SW480 (cell line): ENCODE measurements at regions not wholly inside any gene's neighbourhood (a gene's known extent, or its start where the extent isn't known, plus 50 kb on each side); places are given as distances from the start of the nearest gene placed in this dataset.

Source experiments
- DNase-seq: peaks from one replicate; pipeline ENCODE4 v3.0.0-alpha.2; 2016; ENCODE audit warnings: low spot score

DNA sequence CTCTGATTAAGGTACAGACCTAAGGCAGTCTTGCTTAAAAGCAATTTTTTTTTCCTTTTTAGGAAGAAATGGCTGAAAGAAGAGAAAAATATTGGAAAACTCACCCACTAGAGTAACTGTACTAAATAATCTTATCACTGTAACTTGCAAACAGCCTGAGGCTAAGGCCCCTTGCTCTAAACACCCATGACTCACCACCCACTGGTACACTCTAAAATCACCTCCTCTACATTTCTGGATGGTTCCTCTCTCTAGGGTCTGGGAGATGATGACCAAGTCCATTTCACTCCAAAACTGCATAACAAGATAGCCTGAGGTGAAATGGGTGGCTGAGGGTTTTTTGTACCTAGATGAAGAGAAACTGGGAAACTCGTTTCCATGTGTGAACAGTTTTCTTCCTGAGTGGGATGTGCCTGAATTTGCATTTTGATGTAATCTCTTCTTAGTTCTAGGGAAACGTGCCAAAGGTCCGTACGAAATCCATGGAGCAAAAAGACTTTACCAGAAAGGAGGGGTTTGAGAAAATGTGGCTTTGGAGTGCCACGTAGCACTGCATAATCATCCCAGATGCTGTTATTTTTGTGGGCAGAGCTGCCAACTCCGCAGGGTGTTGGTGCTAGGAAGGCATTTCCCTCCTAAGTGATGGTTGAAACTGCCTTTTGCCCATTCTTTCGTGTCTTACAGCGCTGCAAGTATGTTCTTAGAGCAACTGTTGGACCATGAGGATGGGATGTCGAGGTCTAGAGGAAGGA lies 113.5 kb upstream of the C10orf90 start:
- DNase-seq, result no peak

DNA sequence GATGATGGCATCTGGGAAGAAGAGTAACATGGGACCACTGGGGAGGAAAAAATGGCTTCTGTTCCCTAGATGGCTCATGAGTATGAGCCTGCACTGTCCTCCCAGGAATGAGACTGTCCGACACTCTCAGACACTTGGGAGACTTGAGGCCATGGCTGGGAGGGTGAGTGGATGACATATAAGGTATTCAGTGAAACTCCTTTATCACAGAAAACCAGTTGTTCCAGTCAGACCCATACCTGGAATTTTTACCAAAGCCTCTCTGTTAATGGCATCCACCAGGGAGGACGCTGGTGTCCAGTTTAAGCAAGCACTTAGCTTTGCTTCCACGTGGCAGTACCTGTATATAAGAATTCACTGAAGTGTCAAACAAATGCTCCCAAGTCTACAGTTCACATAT lies 116.7 kb upstream of the C10orf90 start:
- no peak for DNase-seq

DNA sequence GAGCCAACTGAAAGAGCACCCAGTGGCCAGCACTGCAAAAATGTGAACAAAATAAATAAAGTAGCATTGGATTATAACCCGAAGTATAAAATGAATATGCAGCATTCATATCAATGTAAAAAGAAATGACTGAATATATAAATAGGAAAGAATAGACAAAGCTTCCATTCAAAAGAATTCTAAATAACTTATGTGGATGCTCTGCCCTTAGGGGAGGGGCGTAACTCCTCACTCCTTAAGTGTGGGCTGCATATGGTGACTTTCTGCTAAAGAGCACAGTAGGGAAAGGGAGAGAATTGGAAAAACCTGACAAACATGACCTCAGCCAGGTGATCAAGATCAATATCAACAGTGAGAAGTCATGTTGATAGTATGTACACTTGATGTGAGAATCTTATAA lies 109.9 kb upstream of the DOCK1 start:
- no peak for DNase-seq

DNA sequence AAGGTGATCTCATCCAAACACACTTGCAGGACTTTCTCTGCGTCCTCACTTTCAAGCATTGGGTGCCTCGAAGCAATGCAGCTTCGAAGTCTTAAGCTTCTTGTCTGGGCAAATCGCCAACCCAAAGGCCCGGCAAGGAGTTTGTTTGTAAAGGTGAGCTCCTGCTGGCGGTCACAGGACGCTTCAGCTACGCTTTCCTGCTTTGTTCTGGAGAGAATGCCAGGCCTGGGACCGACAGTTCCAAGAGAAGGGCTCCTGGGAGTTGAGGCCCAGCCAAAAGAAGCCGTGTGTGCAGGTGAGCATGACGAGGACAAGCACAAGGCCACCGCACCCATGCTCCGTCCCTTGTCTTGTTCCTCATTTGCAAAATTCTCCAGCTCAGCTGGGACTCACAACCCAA lies 106.6 kb upstream of the DOCK1 start:
- DNase-seq, result no peak

DNA sequence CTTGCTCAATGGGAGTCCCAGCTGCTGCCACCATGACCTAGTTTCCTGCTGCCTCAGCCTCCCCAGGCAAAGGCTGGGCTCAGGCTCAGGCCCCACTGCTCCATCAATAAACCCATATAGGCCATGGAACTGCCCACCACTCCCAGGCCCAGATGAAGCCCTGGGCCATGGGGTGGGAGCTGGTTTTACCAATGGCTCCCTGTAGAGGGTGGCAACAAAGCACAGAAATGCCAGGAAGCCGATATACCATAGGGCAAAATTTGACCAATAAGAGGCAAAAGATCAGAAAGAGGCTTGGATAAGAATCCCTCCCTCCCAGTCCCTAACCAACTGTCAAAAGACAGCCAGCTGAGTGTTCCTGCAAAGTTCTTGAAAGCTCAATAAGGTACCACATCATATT lies 101.8 kb upstream of the DOCK1 start:
- DNase-seq, result no peak

DNA sequence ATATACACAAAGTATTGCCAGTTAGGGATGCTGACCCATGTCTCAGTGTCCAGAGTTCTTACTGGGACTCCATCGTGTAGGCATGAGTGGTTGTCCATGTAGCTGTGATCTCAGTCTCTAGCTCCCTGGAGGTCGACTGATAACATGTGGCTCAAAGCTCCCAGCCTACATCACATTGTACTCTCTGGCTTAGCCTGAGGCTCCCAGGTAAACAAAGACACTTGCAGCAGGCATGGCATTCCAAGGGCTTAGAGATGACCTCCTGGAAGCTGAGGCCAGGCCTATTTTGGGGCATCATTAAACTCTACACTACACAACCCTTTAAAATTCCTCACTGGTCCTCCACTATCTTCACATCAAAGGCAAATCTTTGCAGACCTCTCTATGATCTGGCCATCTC lies 100.8 kb upstream of the DOCK1 start:
- no peak for DNase-seq

DNA sequence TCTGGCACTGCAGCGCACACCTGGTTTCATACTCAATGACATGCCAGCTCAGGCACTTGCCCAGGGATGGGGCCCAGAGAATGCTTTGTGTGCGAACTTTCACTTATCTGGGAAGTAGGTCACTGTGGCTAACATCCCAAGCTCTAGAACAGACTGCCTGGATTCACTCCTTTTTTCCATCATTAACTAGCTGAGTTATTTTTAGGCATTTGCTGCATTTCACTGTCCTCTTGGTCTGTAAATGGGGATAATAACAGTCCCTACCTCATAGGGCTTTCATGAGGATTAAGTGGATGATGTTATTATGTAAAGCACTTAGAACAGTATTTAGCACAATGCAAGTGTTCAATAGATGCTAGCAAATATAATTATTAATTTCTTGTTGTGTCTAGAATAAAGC lies 98.7 kb upstream of the DOCK1 start:
- no peak for DNase-seq

DNA sequence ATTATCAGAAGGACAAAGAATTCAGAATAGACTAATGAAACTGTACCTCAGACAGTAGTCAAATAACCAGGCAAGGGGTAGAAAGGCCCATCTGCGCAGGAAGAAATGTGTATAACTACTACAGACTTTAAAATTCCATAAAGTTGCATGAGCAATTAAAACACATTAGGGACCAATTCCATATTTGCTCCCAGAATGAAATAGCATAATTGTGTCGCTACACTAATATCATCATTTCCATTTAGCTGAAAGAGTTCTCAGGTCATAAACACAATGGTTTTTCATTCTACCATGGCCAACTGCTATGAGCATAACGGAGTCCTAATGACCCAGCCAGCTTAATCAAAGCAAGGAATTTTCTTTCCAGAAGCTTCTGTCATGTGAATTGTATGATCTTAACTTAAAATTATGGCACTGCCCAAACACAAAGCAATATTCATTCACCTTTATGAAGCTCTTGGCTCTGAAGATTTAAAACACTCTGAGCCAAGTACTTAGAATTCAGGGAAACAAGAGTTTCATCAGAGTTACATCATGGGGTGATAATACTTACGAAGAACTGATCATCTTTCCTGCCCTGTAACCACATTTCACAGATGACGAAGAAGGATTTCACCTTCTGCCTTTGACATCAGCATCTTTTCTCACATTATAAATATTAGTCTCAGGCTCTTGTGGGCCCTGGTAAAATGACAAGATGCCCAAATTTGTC lies 98.1 kb upstream of the DOCK1 start:
- no peak for DNase-seq

DNA sequence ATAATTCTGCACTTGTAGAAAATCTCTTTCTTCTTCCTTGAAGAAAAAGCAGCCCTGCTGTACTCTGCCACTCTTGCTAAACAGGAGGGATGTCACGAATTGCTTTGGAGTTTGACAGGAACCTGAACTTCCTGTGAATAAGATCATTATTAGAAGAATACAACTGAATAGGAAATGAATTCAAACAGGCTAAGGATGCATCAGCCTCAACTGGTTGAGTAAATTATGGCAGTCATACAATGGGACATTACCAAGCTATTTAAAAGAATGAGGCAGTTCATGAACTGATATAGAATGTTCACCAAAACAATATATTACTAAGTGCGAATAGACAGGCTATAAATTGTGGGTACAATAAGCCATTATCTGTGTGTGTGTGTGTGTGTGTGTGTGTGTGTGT lies 97.1 kb upstream of the DOCK1 start:
- DNase-seq, result no peak

DNA sequence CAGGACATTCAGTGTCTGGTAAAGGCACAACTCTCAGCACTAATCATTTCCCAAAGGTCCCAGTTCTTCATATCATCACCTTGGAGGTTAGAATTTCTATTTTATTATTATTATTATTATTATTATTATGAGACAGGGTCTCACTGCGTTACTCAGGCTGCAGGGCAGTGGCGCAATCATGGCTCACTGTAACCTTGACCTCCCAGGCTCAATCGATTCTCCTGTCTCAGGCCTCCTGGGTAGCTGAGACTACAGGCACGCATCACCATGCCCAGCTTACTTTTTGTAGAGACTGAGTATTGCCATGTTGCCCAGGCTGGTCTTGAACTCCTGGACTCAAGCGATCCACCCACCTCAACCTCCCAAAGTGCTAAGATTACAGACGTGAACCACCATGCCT lies 91.8 kb upstream of the DOCK1 start:
- DNase-seq, result no peak

DNA sequence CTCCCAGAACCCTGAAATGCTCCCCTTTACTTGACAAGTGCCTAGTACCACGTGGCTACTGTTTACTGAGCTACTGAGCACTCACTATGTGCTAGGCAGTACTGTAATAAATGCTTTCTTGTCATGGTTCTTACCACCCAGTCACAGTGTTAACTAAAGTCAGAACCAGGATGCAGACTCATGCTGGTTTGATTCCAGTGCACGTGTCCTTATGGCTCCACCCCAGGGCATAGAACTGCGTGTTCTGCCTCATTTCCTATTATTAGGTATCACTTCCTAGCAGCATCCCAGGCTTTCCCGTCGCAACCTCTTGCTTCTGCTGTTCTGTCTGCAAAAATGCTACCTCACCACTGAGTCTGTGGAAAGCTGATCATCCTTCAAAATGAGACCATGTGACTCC lies 71.7 kb upstream of the DOCK1 start:
- DNase-seq, result no peak

DNA sequence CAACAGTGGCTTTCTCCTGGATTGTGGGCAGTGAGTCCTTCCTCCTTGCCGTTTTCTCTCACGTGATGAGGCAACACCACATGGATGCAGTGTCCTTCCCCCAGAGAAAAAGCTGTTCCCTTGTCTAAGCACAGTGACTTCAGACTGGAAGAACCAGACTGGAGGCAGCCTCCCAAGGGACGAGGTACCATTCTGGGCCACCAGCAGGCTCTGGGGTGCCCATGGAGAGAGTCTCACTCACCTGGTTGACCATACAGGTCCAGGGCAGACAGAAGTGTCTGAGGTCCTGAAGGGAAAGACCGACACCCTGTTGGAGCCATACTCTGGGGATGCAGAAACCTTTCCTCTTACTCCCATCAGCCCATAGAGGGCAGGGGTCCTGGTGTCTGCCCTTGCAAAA lies 69.2 kb upstream of the DOCK1 start:
- DNase-seq, result no peak

DNA sequence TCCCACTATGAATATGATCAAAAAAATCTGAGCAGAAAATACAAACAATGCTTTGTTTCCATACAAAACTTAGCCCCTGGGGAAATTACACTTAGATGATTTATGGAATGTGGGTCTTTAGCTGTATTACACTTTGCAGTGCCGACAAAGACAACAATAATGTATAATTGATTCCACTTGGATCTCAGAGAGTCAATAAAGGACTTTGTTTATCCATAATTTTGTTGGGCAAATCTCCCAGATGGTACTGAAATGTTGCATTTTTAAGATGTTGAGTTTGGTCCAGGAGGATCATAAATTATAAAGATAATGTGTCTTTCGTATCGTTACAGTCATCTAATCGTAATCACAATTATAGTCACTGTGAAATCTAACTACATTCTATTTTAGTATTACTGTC lies 66.9 kb upstream of the DOCK1 start:
- DNase-seq, result no peak

DNA sequence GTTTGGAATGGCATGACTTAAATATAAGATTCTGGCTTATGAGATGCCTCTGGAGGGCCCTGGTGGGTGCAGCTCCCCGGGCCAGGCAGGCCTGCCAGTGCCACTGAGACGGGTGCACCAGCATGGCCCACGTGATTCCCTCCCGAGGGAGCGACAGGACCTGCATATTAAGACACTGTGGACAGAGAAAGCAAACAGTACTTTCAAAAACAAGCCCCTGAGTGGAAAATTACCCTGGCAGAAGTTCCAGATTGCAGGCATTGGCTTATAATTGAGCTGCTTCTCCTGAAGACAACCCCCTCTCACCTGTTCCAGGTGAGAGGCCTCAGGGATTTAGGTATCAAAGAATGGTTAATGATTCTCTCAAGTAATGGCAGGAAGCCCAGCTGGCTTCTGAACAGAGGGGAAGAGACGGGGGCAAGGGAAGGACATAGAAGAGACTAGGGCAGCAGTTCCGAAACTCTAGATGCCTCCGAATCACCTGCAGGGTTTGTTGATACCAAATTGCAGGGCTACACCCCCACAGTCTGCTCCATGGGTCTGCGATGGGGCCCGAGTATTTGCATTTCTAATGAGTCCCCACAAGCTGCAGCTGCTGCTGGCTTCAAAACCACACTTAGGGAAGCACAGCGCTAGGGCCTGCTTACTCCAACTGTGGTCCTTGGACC lies 66.0 kb upstream of the DOCK1 start:
- peak; percentile 67 for DNase-seq

DNA sequence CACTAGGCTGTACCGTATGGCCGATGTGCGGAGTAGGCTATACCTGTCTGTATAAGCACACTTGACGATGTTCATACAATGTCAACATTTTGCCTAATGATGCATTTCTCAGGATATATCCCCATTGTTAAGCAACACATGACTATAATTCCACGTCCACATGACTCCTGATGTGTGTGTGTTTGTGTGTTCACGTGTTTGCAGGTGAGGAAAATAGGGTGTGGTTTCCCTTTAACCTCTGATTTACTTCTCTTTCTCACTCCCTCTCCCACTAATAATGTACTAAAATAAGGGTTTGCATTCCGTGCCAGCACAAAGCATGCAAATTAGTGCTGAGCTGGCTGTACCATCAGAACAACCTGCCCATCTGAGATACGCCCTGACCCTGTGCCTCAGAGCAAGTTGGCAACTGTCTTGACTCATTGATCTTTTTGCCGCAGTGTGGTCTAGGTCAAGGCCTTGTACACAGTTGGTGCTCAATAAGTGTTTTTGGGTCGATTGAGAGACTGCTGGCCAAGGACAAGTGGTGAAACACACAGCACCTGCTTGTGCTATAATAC lies 64.6 kb upstream of the DOCK1 start:
- no peak for DNase-seq

DNA sequence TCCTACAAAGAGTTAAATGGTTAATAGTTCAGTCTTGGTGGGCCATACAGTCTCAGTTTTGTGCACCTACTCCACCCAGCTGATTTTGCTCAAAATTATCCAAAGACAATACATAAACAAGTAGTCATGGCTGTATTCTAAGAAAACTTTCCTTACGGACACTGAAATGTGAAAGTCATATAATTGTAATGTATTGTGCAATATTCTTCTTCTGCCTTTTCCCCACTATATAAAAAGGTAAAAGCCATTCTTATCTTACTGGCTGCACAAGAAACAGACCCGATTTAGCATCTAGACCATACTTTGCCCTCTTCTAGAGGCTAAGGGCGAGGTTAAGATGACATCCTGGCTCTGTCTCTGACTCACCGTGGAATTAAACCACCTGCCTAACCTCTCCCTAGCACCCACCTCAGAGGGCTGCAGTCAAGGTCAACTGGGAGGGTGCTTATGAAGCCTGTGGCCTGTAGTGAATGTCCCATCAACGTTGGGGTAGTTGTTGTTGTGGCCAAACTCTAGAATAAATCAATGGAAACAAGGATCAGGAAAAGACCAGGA lies 63.8 kb upstream of the DOCK1 start:
- peak; percentile 8 for DNase-seq

DNA sequence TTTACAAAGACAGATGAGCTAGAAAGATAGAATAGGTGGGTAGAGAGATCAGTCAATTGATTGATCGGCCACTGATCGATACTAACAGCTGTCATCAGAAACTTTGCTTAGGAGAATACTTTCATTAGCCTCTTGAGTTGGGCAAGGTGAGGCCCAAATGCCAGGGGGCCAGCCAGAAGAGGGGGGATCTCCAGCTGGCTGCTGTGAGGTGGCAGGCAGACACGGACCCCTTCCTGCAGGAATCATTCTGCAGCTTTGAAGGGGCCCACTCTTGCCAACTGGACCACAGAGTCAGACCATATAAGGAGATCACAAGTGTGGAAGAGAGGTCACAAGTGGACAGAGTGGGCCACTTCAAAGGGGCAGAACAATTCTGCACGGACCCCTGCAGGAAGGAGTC lies 62.9 kb upstream of the DOCK1 start:
- DNase-seq, result no peak

DNA sequence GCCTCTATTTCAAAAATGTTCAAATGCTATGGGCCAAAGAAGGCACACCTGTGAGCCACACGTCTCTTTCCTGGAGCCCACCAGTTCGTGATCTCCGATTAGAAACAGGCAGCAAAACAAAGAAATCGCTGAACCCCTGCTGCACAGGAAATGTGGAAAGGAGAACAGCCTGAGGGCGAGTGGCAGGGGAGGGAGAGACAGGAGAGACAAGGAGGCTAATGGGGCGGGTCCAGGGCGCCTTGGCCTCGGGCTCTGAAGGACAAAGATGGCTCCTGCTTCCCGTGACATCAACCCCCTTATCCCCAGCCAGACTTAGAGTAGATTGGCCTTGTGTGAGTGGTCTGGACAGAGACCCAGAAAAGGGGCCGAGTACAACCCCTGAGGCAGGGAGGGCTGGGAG lies 62.4 kb upstream of the DOCK1 start:
- DNase-seq, result no peak

DNA sequence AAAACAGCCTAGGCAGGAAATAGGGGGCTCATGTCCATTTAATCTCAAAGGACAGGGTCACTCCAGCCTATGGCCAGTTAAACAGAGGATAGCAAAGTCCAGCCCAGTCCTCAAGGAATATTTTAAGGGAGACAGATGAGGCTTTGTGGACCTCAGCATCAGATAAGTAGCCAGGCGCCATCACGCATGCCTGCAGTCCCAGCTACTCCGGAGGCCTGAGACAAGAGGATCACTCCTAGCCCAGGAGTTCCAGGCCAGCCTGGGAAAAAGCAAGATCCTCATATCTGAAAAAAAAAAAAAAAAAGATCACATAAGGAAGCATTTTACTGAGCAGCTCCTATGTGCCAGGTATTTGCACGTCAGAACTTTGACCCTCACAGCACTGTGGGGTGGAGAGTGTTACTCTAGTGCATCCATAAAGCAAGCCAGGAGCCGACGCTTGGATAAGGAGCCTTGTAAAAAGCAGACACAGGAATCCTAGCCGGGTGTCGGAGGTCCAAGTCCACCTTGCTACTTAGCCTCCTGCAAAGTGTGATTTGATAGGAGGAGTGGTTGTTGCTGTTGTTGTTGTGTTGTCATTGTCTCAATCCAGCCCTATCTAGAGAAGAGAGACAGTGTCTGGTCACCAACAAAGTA lies 61.8 kb upstream of the DOCK1 start:
- no peak for DNase-seq

DNA sequence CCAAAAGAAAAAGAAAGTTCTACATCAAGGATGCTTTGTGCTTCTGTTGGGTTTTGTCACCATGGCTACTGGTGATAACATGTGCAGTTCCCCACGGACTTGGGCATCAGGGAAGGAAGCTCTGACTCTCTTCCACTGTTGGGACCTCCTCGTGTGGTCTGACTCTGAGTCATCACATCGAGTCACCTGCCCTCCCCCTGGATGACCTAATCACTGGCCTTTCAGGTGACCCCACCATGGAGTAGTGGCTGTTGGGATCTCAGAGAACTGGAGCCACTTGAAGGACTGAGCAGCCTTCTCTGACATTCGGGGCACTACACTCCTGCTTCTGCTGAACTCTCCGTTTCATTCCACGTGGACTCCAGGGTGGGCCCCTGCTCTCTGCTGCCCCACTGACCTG lies 60.8 kb upstream of the DOCK1 start:
- DNase-seq, result peak; percentile 33

DNA sequence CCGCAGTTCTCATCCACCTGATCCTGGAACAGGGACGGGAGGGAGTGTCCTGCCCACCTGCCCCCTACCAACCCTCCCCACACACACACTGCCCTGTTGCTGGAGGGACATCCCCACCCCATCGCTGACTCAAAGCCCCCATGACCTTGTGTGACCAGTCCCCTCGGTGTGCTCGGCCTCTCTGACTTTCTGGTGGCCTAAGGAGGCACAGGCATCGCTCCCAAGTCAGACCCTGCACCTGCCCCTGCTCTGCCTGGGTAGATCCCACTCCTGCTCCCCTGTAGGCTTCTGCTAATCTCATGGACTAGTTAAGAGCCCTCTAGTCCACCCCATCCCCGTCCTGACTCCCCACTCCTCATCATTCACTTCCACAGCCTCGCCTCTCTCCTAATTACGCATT lies 58.8 kb upstream of the DOCK1 start:
- DNase-seq, result no peak

DNA sequence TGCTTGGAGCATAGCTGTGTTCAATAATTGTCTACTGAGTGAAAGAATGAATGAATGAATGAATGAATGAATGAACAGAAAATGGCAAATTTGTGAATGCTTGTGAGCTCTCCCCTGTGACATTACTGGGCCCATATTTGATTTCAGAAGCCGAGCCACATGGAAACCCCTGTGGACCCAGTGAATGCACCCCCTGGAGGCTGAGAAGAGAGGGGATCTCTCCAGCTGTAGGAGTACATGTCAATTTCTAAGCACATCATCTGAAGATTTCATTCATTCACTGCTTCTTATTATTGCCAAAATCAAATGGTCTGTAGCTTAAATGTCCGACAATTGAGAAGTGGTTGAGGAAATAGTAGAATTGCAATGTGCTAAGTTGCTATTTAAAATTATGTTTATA lies 58.3 kb upstream of the DOCK1 start:
- DNase-seq, result no peak
